ENCODE measurements at regions not wholly inside any gene's neighbourhood (a gene's known extent, or its start where the extent isn't known, plus 50 kb on each side); places are given as distances from the start of the nearest gene placed in this dataset.
"Not testable (repeated sequence)": the region's sequence is repeated elsewhere in the genome, so short reads cannot be mapped to it uniquely, and the experiment has no call there.

GRCh38 chr7:47092336-47092735, 489.6 kb downstream of the TNS3 start:
- no peak for DNase-seq (ENCODE audit: low read depth)

DNA sequence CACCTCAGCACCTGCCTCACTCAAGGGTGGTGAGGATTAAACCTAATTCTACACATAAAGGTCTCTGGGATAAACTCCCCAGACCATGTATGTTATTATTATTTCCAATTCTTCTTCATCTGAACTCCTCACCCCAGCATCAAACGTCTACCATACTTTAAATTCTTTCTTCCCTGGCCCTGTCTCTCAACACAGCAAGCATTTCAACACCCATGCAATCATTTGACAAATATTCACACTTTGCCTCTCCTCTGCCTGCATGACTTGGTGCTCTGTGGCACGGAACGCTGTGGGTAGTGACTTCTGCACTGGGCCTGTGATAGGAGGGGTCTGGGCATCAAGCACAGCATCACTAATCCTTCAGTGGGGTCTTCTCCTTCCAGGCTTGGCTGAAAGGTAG, 490.8 kb downstream of the TNS3 start:
- DNase-seq (ENCODE audit: low read depth) = no peak

DNA sequence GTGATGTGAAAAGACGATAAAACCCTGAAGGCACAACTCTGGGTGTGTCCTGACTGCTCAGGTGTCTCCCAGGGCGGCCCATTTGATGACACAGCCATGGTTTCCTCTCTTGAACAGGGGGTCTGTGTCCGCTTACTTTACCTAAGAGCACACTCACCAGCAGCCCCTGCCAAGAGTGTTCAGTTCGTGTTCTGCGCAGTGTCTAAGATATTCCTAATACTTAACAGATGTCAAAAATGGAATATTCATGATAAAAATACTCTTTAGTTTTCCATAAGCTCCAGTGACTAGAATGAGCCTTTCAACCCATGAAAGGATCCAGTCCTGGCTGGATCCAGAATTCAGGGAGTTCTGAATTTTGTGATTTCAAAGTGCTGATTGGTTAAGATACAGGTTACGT, 492.4 kb downstream of the TNS3 start:
- DNase-seq (ENCODE audit: low read depth) = no peak

- DNase-seq (ENCODE audit: low read depth) = no peak
Measured at GRCh38 chr7:47089068-47089417, 492.9 kb downstream of the TNS3 start.

- DNase-seq (ENCODE audit: low read depth) = peak; percentile 61
Measured at GRCh38 chr7:47088329-47089067, 493.4 kb downstream of the TNS3 start.

DNA sequence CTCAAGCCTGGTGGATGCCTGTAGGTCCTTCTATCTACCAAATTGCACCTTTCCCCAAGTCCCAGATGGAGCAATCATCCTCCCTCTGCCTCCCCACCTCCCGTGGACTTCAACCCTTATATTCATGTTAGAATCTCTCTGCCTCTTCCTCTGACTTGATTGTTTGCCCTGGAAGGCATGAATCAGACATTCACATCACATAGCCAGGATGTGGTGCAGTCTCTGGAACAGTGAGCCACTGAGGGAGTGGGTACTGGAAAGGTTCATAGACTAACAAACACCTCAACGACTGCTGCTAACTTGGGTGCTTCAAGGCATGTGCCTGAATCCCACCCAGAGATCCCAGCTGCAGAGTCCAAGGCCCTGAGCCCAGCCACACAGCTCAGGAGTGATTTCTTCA, 494.0 kb downstream of the TNS3 start:
- peak; percentile 68 for DNase-seq (ENCODE audit: low read depth)

- DNase-seq (ENCODE audit: low read depth) = peak; percentile 49
Measured at GRCh38 chr7:47085491-47086275, 496.2 kb downstream of the TNS3 start.

DNA sequence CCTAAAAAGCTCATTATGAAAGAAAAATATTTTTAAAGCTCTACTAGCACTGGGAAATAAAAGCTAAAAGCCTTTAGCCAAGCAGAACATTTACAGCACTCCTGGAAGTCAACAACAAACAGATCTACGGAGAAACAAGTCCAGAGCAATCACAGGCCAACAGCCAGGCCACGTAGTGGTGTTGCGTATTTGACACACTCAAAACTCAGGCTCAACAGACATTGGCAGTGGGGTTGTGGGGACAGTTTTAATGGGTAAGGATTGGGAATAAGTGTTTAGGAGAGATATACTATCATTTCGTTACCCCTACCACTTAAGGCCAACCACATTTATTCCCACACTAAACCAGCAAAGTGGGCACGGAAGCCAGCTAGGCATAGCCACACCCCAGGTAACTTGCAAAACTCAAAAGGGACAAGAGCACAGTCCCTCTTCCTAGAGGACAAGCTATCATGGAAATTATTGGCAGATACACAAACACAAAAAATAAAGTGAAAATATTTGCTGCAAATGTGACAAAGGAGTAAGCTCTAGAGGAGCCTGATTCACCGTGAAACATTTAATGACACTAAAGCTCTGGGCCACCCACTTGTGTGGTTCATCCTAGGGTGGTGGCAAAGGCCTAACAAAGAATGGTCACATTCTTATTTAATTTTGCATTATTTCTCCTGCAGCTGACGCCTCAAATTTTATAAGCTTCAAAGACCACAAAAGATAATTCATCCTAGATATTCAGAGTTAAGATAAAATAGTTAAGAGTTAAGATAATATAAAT, 498.2 kb downstream of the TNS3 start:
- no peak for DNase-seq (ENCODE audit: low read depth)

DNA sequence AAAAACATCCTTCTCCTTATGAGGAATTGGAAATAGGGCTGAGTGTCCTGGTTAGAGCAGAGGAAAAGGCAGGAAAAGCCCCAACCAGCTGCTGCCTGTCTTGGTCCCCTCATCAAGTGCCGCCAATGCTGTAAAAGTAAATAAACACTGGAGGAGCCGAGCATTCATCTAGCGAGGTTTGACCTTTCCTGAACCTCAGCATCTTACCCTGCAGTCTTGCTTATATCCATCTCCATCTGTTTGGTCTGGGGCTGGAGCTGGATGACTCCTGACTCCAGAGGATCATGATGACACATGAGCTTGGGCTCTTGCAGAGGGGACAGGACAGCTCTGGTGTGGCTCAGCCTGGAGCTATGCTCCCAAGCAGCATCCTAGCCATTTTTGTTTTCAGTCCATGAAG, 501.1 kb downstream of the TNS3 start:
- no peak for DNase-seq (ENCODE audit: low read depth)

- no peak for DNase-seq (ENCODE audit: low read depth)
Measured at GRCh38 chr7:47078241-47078640, 503.7 kb downstream of the TNS3 start.

DNA sequence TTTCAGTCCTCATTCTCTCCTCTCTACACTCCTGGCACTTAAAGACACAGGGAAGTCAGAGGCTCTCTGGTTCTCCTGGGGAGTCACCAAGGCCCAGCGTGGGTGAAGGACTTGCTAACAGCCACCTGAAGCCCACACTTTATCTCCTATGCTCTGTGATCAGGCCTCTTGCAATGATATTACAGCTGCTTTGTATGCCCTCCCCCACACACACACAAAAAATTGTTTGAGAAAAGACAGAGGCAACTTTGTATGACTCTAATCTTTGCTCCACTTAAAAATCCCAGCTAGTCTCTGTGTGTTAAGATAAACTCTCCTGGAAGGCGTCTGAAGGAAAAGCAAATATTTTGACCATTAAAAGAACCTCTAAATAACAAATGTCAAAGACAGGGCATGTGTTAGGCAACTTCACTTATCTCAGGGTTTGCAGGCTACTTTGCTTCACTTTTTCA, 507.2 kb downstream of the TNS3 start:
- DNase-seq (ENCODE audit: low read depth) = no peak

- no peak for DNase-seq (ENCODE audit: low read depth)
Measured at GRCh38 chr7:47073284-47073683, 508.6 kb downstream of the TNS3 start.

- no peak for DNase-seq (ENCODE audit: low read depth)
Measured at GRCh38 chr7:47071866-47072265, 510.0 kb downstream of the TNS3 start.

- no peak for DNase-seq (ENCODE audit: low read depth)
Measured at GRCh38 chr7:47069385-47070076, 512.4 kb downstream of the TNS3 start.

GRCh38 chr7:47066976-47067614, 514.8 kb downstream of the TNS3 start:
- DNase-seq (ENCODE audit: low read depth) = no peak

DNA sequence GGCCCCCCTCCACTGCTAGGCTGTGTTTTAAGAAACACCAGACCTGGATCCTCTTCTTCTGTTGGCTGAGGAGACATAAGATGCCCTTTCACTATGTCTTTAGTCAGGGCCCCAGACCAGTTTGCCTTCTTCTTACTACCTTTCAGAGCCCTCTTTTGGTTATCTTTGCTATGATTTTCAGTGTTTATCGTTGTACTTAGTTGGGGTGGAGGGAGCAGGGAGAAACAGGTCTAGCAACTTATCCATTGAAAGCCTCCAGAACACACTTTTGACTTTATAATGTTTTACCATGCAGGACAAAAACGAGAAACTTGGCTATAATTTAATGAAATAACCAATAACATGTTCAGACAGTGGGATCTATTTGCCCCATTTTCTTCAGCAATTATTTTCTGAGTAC, 525.2 kb downstream of the TNS3 start:
- DNase-seq (ENCODE audit: low read depth) = no peak

DNA sequence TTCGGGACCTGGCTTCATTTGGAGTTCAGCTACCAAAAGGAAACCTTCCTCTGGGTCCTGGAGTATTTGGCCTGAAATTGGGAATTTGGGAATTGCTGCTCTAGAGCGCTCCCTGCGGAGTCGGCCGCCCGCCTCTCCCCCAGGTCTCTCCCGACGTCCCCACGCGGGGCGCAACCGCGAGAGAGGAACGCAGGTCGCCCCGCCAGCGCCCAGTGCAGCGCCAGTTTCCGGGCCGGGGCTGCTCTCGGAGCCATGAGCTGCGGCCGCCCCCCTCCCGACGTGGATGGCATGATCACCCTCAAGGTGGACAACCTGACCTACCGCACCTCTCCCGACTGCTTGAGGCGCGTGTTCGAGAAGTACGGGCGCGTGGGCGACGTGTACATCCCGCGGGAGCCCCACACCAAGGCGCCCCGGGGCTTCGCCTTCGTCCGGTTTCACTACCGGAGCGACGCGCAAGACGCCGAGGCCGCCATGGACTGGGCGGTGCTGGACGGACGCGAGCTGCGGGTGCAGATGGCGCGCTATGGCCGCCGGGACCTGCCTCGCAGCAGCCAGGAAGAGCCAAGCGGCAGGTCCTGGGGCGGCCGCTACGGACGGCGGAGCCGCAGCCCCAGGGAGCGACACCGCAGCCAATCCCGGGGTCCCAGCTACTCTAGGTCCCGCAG, 529.2 kb downstream of the TNS3 start:
- not testable (repeated sequence) for DNase-seq (ENCODE audit: low read depth)

- no peak for DNase-seq (ENCODE audit: low read depth)
Measured at GRCh38 chr7:47049234-47049774, 532.6 kb downstream of the TNS3 start.

DNA sequence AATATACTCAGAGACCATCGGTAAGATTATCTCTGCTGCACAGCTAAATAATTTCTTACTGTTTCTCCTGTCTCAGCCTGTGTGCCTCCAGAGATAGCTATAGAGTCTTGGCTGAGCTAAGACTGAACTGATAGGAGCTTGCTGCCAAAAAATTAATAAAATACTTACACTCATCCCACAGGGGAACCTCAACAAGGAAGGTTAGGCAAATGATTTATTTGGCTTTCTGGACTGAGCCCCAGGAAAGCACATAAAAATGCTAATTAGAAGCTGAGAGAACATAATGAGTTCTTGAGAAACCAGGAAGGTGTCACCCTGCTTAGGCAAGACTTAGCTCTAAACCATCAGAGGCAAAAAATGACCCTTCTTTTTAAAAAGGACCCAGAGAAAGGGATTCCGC, 534.5 kb downstream of the TNS3 start:
- DNase-seq (ENCODE audit: low read depth) = no peak

DNA sequence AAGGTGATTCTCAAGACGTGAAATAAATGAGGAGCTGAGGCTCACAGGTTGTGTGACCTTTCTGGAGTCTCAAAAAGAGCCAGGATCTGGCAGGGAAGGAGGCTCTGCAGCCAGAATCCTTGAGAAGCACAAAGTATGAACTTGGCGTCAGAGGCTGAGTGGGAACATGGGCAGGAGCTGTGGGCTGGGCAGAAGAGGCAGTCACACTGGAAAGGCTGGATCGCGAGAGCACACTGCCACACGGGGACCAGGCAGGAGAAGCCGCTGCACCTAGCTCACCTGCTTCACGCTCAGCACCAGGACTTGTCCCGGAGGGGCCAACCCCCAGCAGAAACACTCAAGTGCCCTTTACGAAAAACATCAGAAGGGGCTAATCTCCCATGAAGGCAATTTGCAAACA, 535.0 kb downstream of the TNS3 start:
- no peak for DNase-seq (ENCODE audit: low read depth)

Measured in HT1080 (cell line).